ENCODE measurements at regions not wholly inside any gene's neighbourhood (a gene's known extent, or its start where the extent isn't known, plus 50 kb on each side); places are given as distances from the start of the nearest gene placed in this dataset.

DNA sequence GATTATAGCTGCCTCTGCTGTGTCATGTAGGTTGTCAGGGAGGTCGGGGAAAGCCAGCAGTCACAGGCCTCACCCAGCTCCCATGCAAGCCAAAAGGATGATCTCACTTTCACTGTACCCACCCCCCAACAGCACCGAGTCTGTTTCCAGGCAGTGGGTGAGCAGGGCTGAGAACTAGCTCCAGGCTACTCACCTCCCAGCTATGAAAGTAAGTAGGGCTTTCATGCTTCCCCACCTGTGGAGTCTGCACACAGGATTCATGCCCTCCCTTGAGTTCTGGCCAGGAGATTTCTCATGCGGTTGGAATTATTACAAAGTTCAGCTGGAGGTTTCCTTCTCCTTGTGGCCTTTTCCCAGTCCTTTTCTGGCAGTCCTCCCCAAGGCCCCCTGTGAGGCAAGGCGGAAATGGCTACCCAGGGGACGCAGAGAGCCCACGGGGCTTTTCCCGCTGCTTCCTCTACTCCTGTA lies 356.2 kb downstream of the SV2B start:
- no peak for TF ChIP-seq POLR2AphosphoS5 (IDR thresholded peaks at IDR 0.05; ENCODE audit: low read depth)
- TF ChIP-seq, protein P1, sequence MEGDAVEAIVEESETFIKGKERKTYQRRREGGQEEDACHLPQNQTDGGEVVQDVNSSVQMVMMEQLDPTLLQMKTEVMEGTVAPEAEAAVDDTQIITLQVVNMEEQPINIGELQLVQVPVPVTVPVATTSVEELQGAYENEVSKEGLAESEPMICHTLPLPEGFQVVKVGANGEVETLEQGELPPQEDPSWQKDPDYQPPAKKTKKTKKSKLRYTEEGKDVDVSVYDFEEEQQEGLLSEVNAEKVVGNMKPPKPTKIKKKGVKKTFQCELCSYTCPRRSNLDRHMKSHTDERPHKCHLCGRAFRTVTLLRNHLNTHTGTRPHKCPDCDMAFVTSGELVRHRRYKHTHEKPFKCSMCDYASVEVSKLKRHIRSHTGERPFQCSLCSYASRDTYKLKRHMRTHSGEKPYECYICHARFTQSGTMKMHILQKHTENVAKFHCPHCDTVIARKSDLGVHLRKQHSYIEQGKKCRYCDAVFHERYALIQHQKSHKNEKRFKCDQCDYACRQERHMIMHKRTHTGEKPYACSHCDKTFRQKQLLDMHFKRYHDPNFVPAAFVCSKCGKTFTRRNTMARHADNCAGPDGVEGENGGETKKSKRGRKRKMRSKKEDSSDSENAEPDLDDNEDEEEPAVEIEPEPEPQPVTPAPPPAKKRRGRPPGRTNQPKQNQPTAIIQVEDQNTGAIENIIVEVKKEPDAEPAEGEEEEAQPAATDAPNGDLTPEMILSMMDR (conservative IDR thresholded peaks at IDR 0.05; ENCODE audit: low read depth in 2 of 2), result no peak
- TF ChIP-seq EZH2phosphoT487 (IDR thresholded peaks at IDR 0.05; ENCODE audit: unreplicated experiment), result no peak
- TF ChIP-seq EZH2 (IDR thresholded peaks at IDR 0.05; ENCODE audit: low read depth, unreplicated experiment), result no peak
- TF ChIP-seq CREB1 (CRISPR knock-in tag; IDR thresholded peaks at IDR 0.05; ENCODE audit: low read depth), result no peak
- TF ChIP-seq, protein P2, sequence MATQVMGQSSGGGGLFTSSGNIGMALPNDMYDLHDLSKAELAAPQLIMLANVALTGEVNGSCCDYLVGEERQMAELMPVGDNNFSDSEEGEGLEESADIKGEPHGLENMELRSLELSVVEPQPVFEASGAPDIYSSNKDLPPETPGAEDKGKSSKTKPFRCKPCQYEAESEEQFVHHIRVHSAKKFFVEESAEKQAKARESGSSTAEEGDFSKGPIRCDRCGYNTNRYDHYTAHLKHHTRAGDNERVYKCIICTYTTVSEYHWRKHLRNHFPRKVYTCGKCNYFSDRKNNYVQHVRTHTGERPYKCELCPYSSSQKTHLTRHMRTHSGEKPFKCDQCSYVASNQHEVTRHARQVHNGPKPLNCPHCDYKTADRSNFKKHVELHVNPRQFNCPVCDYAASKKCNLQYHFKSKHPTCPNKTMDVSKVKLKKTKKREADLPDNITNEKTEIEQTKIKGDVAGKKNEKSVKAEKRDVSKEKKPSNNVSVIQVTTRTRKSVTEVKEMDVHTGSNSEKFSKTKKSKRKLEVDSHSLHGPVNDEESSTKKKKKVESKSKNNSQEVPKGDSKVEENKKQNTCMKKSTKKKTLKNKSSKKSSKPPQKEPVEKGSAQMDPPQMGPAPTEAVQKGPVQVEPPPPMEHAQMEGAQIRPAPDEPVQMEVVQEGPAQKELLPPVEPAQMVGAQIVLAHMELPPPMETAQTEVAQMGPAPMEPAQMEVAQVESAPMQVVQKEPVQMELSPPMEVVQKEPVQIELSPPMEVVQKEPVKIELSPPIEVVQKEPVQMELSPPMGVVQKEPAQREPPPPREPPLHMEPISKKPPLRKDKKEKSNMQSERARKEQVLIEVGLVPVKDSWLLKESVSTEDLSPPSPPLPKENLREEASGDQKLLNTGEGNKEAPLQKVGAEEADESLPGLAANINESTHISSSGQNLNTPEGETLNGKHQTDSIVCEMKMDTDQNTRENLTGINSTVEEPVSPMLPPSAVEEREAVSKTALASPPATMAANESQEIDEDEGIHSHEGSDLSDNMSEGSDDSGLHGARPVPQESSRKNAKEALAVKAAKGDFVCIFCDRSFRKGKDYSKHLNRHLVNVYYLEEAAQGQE (IDR thresholded peaks at IDR 0.05; ENCODE audit: unreplicated experiment), result no peak
- TF ChIP-seq ZNF331 (CRISPR knock-in tag; IDR thresholded peaks at IDR 0.05; ENCODE audit: low read depth), result no peak
- TF ChIP-seq, protein P3, sequence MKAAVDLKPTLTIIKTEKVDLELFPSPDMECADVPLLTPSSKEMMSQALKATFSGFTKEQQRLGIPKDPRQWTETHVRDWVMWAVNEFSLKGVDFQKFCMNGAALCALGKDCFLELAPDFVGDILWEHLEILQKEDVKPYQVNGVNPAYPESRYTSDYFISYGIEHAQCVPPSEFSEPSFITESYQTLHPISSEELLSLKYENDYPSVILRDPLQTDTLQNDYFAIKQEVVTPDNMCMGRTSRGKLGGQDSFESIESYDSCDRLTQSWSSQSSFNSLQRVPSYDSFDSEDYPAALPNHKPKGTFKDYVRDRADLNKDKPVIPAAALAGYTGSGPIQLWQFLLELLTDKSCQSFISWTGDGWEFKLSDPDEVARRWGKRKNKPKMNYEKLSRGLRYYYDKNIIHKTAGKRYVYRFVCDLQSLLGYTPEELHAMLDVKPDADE (IDR thresholded peaks at IDR 0.05), result no peak
- TF ChIP-seq ZNF114 (CRISPR knock-in tag; IDR thresholded peaks at IDR 0.05), result no peak
